ENCODE measurements at regions not wholly inside any gene's neighbourhood (a gene's known extent, or its start where the extent isn't known, plus 50 kb on each side); places are given as distances from the start of the nearest gene placed in this dataset.
A peak's percentile ranks its signal among the peaks of the same experiment; 100 is the strongest.

- Histone ChIP-seq H4K20me1 (ENCODE audit: insufficient read depth) (no peaks in the 10 kb centered on the region), H3K4me2 (ENCODE audit: low read length) (no peak overlapping the region), H3K9ac (ENCODE audit: low read length) (no peak overlapping the region), H3K4me3 (ENCODE audit: low read length) (peak overlapping the region; percentile 25), H2AFZ (ENCODE audit: low read depth, low read length) (no peak overlapping the region), H3K9me2 (ENCODE audit: insufficient read depth, low read length) (no peaks in the 10 kb centered on the region), H3F3A (ENCODE audit: insufficient read depth, low read length, poor library complexity, severe bottlenecking) (peaks cover 12% of the 10 kb centered on the region), H3K79me2 (replicated peaks; ENCODE audit: insufficient read depth, low read length) (no peaks in the 10 kb centered on the region), H3K9me3 (ENCODE audit: low read length) (peaks cover 5% of the 10 kb centered on the region), H3K27me3 (ENCODE audit: insufficient read depth, low read depth, low read length) (no peaks in the 10 kb centered on the region), H3K36me3 (ENCODE audit: insufficient read depth, low read length) (no peaks in the 10 kb centered on the region), H3K27ac (ENCODE audit: low read length) (peak overlapping the region; percentile 38)
- TF ChIP-seq EP300 (conservative IDR thresholded peaks at IDR 0.05; ENCODE audit: poor library complexity, severe bottlenecking) (peak; percentile 86), RAD21 (conservative IDR thresholded peaks at IDR 0.05) (no peak), SMC3 (conservative IDR thresholded peaks at IDR 0.05; ENCODE audit: poor library complexity) (peak; percentile 7), REST (IDR thresholded peaks at IDR 0.05; ENCODE audit: borderline replicate concordance) (peak; percentile 59), POLR2AphosphoS5 (IDR thresholded peaks at IDR 0.05) (peak; percentile 71)
Observed at GRCh38 chr6:23494367-23494766, 631.6 kb upstream of the NRSN1 start.

- Histone ChIP-seq H3K9me3 (ENCODE audit: low read length) (no peaks in the 10 kb centered on the region), H3K4me2 (ENCODE audit: low read length) (no peak overlapping the region), H3K79me2 (replicated peaks; ENCODE audit: insufficient read depth, low read length) (no peaks in the 10 kb centered on the region), H3K27ac (ENCODE audit: low read length) (no peak overlapping the region), H3K27me3 (ENCODE audit: insufficient read depth, low read depth, low read length) (no peaks in the 10 kb centered on the region), H3K4me3 (ENCODE audit: low read length) (no peak overlapping the region), H2AFZ (ENCODE audit: low read depth, low read length) (no peak overlapping the region), H4K20me1 (ENCODE audit: insufficient read depth) (no peaks in the 10 kb centered on the region), H3K9me2 (ENCODE audit: insufficient read depth, low read length) (no peaks in the 10 kb centered on the region), H3K9ac (ENCODE audit: low read length) (no peak overlapping the region), H3F3A (ENCODE audit: insufficient read depth, low read length, poor library complexity, severe bottlenecking) (peaks cover 12% of the 10 kb centered on the region), H3K36me3 (ENCODE audit: insufficient read depth, low read length) (no peaks in the 10 kb centered on the region)
- TF ChIP-seq SMC3 (conservative IDR thresholded peaks at IDR 0.05; ENCODE audit: poor library complexity) (no peak), EP300 (conservative IDR thresholded peaks at IDR 0.05; ENCODE audit: poor library complexity, severe bottlenecking) (no peak), CTCF (IDR thresholded peaks at IDR 0.05; ENCODE audit: poor library complexity, severe bottlenecking) (no peak), POLR2AphosphoS5 (IDR thresholded peaks at IDR 0.05) (no peak), TAF1 (IDR thresholded peaks at IDR 0.05; ENCODE audit: low read depth) (no peak), RAD21 (conservative IDR thresholded peaks at IDR 0.05) (no peak), EZH2 (IDR thresholded peaks at IDR 0.05; ENCODE audit: borderline replicate concordance, insufficient read depth, low read length, poor library complexity, severe bottlenecking) (no peak), MXI1 (conservative IDR thresholded peaks at IDR 0.05; ENCODE audit: poor library complexity, severe bottlenecking) (no peak), REST (IDR thresholded peaks at IDR 0.05; ENCODE audit: borderline replicate concordance) (no peak)
Observed at GRCh38 chr6:23498013-23498412, 628.0 kb upstream of the NRSN1 start.

Data from neural cell (in vitro differentiated cells).